Upper lobe of left lung (tissue), 4 donors: ENCODE measurements at regions not wholly inside any gene's neighbourhood (a gene's known extent, or its start where the extent isn't known, plus 50 kb on each side); places are given as distances from the start of the nearest gene placed in this dataset.

Source experiments
- EP300 ChIP-seq, 4 donors: sonication (generic); formaldehyde crosslinking; IDR thresholded peaks; one replicate each; pipeline ENCODE4 v1.5.1; 2017; ENCODE audit warnings: antibody characterized with exemption in 4 of 4, control low read depth in 2 of 4
- POLR2A ChIP-seq, 4 donors: fragments of 450-650 bp; IDR thresholded peaks; one replicate each; pipeline ENCODE4 v1.5.1; 2016 to 2017; ENCODE audit warnings: antibody characterized with exemption in 4 of 4, mild to moderate bottlenecking in 2 of 4
- POLR2AphosphoS5 ChIP-seq, 2 donors: sonication (generic); formaldehyde crosslinking; IDR thresholded peaks; one replicate each; pipeline ENCODE4 v1.5.1; 2017; ENCODE audit warnings: antibody characterized with exemption in 2 of 2
- TF ChIP-seq, protein P1 (sequence below), 6 experiments: fragments of 450-650 bp in 4 of 6; fragments of 200-600 bp in 2 of 6; sonication (generic) in 2 of 6; IDR thresholded peaks; one replicate each; pipeline ENCODE4 v1.5.1; 2016 to 2019; ENCODE audit warnings: antibody characterized with exemption in 6 of 6

- TF ChIP-seq POLR2A (IDR thresholded peaks at IDR 0.05): no peak
- TF ChIP-seq, protein P1, sequence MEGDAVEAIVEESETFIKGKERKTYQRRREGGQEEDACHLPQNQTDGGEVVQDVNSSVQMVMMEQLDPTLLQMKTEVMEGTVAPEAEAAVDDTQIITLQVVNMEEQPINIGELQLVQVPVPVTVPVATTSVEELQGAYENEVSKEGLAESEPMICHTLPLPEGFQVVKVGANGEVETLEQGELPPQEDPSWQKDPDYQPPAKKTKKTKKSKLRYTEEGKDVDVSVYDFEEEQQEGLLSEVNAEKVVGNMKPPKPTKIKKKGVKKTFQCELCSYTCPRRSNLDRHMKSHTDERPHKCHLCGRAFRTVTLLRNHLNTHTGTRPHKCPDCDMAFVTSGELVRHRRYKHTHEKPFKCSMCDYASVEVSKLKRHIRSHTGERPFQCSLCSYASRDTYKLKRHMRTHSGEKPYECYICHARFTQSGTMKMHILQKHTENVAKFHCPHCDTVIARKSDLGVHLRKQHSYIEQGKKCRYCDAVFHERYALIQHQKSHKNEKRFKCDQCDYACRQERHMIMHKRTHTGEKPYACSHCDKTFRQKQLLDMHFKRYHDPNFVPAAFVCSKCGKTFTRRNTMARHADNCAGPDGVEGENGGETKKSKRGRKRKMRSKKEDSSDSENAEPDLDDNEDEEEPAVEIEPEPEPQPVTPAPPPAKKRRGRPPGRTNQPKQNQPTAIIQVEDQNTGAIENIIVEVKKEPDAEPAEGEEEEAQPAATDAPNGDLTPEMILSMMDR (IDR thresholded peaks at IDR 0.05): no peak
- TF ChIP-seq POLR2AphosphoS5 (IDR thresholded peaks at IDR 0.05): no peak
- no peak for TF ChIP-seq EP300 (IDR thresholded peaks at IDR 0.05)
Measured at GRCh38 chr11:43034341-43034740, 277.5 kb upstream of the API5 start.
